Breast epithelium (tissue), 3 donors: ENCODE measurements at regions not wholly inside any gene's neighbourhood (a gene's known extent, or its start where the extent isn't known, plus 50 kb on each side); places are given as distances from the start of the nearest gene placed in this dataset.

Source experiments
- POLR2A ChIP-seq: fragments of 450-650 bp; IDR thresholded peaks from one replicate; pipeline ENCODE4 v1.6.1; 2016; ENCODE audit warnings: antibody characterized with exemption, mild to moderate bottlenecking, moderate library complexity
- TF ChIP-seq, protein P1 (sequence below), 3 donors: fragments of 450-650 bp; IDR thresholded peaks; one replicate each; pipeline ENCODE4 v1.5.1; 2016 to 2017; ENCODE audit warnings: antibody characterized with exemption in 3 of 3, mild to moderate bottlenecking in 3 of 3, moderate library complexity in 3 of 3

DNA sequence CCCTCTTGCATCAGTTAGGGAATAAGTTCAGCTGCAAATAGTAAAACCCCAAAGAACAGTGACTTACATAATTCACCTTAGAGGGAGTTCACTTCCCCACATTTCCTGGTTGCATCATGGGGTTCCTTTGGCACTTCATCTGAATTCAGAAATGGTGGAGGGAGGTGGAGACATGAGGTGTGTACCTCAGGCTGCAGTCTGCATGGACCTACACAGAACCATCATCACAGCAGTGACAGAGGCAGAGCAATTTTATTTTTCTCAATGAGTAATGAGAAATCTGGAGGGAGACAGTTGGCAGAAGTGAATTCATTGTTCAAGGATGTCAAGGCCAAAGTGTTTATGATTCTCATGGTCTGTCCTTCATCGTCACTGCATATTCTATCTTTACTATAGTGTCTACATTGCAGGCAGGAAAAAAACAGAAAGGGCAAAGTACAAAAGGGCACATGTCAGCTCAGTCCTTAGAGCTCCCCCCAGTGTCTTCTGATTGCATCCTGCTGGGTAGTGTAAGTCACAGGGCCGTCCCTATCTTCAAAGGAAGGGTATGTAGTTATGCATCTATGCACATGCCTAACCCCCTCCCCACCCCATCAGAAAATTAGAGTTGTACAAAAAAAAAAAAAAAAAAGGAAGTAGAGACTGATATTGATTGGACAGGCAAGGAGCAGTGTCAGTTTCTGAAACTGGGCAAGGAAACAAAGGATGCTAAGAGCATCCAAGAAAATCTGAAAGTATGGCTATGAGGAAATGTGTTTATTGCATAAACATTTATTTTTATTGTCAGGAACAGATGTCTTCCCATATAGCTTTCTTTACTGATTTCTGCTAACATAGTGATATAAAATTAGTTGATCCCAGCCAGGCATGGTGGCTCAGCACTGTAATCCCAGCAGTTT is 132.7 kb upstream of the APC start:
- no peak for TF ChIP-seq POLR2A
- TF ChIP-seq, protein P1, sequence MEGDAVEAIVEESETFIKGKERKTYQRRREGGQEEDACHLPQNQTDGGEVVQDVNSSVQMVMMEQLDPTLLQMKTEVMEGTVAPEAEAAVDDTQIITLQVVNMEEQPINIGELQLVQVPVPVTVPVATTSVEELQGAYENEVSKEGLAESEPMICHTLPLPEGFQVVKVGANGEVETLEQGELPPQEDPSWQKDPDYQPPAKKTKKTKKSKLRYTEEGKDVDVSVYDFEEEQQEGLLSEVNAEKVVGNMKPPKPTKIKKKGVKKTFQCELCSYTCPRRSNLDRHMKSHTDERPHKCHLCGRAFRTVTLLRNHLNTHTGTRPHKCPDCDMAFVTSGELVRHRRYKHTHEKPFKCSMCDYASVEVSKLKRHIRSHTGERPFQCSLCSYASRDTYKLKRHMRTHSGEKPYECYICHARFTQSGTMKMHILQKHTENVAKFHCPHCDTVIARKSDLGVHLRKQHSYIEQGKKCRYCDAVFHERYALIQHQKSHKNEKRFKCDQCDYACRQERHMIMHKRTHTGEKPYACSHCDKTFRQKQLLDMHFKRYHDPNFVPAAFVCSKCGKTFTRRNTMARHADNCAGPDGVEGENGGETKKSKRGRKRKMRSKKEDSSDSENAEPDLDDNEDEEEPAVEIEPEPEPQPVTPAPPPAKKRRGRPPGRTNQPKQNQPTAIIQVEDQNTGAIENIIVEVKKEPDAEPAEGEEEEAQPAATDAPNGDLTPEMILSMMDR (IDR thresholded peaks at IDR 0.05) = no peak
